ENCODE measurements at regions not wholly inside any gene's neighbourhood (a gene's known extent, or its start where the extent isn't known, plus 50 kb on each side); places are given as distances from the start of the nearest gene placed in this dataset.

- H3K4me1 ChIP-seq = peaks cover 21% of the 10 kb centered on the region
- H3K36me3 ChIP-seq (replicated peaks in 1 of 2; ENCODE audit: insufficient read depth in 1 of 2, low read depth in 2 of 2) = no peaks in the 10 kb centered on the region
- H3K4me3 ChIP-seq = no peak overlapping the region
- WGBS, 2 donors = 83% methylated on average over 2 of the region's 2 CpGs
- no peak overlapping the region for H3K27ac ChIP-seq
- no peaks in the 10 kb centered on the region for H3K27me3 ChIP-seq
- intact Hi-C loops (cut with DNase I) = no loop called here
- ATAC-seq (no peak), DNase-seq (no peak)
- TF ChIP-seq POLR2A (IDR thresholded peaks at IDR 0.05) (no peak), CTCF (IDR thresholded peaks at IDR 0.05) (no peak)
- no peaks in the 10 kb centered on the region for H3K9me3 ChIP-seq
These were observed 449.3 kb upstream of the SPHKAP start for GRCh38 chr2:228630786-228631185.

- intact Hi-C loops (cut with DNase I) = no loop called here
- WGBS, 2 donors = 70 to 73% methylated on average over 1 of the region's 1 CpG
- no peak for ATAC-seq
- Histone ChIP-seq H3K27me3 (no peaks in the 10 kb centered on the region), H3K36me3 (replicated peaks in 1 of 2; ENCODE audit: insufficient read depth in 1 of 2, low read depth in 2 of 2) (no peaks in the 10 kb centered on the region), H3K27ac (no peak overlapping the region), H3K4me1 (peaks cover 17% of the 10 kb centered on the region), H3K9me3 (no peaks in the 10 kb centered on the region), H3K4me3 (no peak overlapping the region)
- no peak for DNase-seq
- TF ChIP-seq POLR2A (IDR thresholded peaks at IDR 0.05) = no peak
- TF ChIP-seq CTCF (IDR thresholded peaks at IDR 0.05) = no peak
These were observed 447.8 kb upstream of the SPHKAP start for GRCh38 chr2:228629251-228629650.

- Histone ChIP-seq H3K4me3 (no peak overlapping the region), H3K27me3 (no peaks in the 10 kb centered on the region), H3K9me3 (no peaks in the 10 kb centered on the region), H3K27ac (no peak overlapping the region), H3K4me1 (peaks cover 16% of the 10 kb centered on the region), H3K36me3 (replicated peaks in 1 of 2; ENCODE audit: insufficient read depth in 1 of 2, low read depth in 2 of 2) (no peaks in the 10 kb centered on the region)
- WGBS, 2 donors = 73 to 75% methylated on average over 4 of the region's 4 CpGs
- ATAC-seq (no peak), DNase-seq (peak in 1 of 4 donors; percentile 7)
- intact Hi-C loops (cut with DNase I) = no loop called here
- no peak for TF ChIP-seq CTCF (IDR thresholded peaks at IDR 0.05)
- no peak for TF ChIP-seq POLR2A (IDR thresholded peaks at IDR 0.05)
These were observed 447.2 kb upstream of the SPHKAP start for GRCh38 chr2:228628682-228629081.

GRCh38 chr2:228627510-228627909, 446.0 kb upstream of the SPHKAP start:
- Histone ChIP-seq H3K27me3 (no peaks in the 10 kb centered on the region), H3K36me3 (replicated peaks in 1 of 2; ENCODE audit: insufficient read depth in 1 of 2, low read depth in 2 of 2) (no peaks in the 10 kb centered on the region), H3K9me3 (no peaks in the 10 kb centered on the region), H3K4me1 (peaks cover 8% of the 10 kb centered on the region), H3K27ac (no peak overlapping the region), H3K4me3 (no peak overlapping the region)
- no peak for ATAC-seq
- no peak for DNase-seq
- WGBS, 2 donors = 88 to 90% methylated on average over 4 of the region's 4 CpGs
- intact Hi-C loops (cut with DNase I) = no loop called here
- no peak for TF ChIP-seq CTCF (IDR thresholded peaks at IDR 0.05)
- no peak for TF ChIP-seq POLR2A (IDR thresholded peaks at IDR 0.05)

GRCh38 chr2:228625481-228625880, 444.0 kb upstream of the SPHKAP start:
- Histone ChIP-seq H3K4me3 (no peak overlapping the region), H3K36me3 (replicated peaks in 1 of 2; ENCODE audit: insufficient read depth in 1 of 2, low read depth in 2 of 2) (no peaks in the 10 kb centered on the region), H3K4me1 (no peaks in the 10 kb centered on the region), H3K27ac (no peak overlapping the region), H3K27me3 (no peaks in the 10 kb centered on the region), H3K9me3 (no peaks in the 10 kb centered on the region)
- DNase-seq = no peak
- 88 to 92% methylated on average over 3 of the region's 3 CpGs for WGBS, 2 donors
- ATAC-seq = no peak
- intact Hi-C loops (cut with DNase I) = no loop called here
- TF ChIP-seq POLR2A (IDR thresholded peaks at IDR 0.05) = no peak
- TF ChIP-seq CTCF (IDR thresholded peaks at IDR 0.05) = no peak

Data from body of pancreas (tissue), 4 donors.